ENCODE measurements at regions not wholly inside any gene's neighbourhood (a gene's known extent, or its start where the extent isn't known, plus 50 kb on each side); places are given as distances from the start of the nearest gene placed in this dataset.

GRCh38 chr1:98325646-98326440 is 335.7 kb upstream of the SNX7 start:
- TF ChIP-seq ZNF280C (tag by site-specific recombination; IDR thresholded peaks at IDR 0.05) (no peak), CTCF (tag by site-specific recombination; IDR thresholded peaks at IDR 0.05) (no peak)
